ENCODE measurements at regions not wholly inside any gene's neighbourhood (a gene's known extent, or its start where the extent isn't known, plus 50 kb on each side); places are given as distances from the start of the nearest gene placed in this dataset.

- WGBS = 70% methylated on average over 2 of the region's 2 CpGs
- H3K9me3 ChIP-seq = no peaks in the 10 kb centered on the region
Observed at GRCh38 chr2:192373754-192374153, 179.0 kb upstream of the TMEFF2 start.

DNA sequence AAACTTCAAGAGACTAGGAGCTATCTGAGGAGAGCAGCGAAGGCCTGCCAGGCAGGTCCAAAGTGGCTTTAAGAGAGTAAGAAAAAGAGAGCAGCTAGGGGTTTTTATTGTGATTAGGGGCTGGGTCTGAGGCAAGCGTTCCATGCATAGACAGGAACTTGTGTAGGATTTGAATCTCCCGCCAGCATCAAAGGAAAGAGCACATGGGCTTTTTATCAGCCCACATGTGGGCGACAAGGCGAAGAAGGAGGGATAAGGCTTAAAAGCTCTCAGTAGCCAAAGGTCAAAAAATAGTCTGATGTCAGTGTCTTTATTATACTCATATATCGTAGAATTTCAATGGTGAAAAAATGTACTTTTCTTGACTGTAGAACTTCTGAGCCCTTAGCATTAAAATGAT lies 178.5 kb upstream of the TMEFF2 start:
- H3K36me3 ChIP-seq = no peaks in the 10 kb centered on the region
- WGBS = 72% methylated on average over 6 of the region's 6 CpGs
- no peaks in the 10 kb centered on the region for H3K27me3 ChIP-seq
- no peaks in the 10 kb centered on the region for H3K9me3 ChIP-seq
- no peak for TF ChIP-seq EP300 (IDR thresholded peaks at IDR 0.05)
- no peak for TF ChIP-seq POLR2AphosphoS5 (IDR thresholded peaks at IDR 0.05)
- no peak for TF ChIP-seq CTCF (IDR thresholded peaks at IDR 0.05)
- no peak for TF ChIP-seq POLR2A (IDR thresholded peaks at IDR 0.05)
- no peaks in the 10 kb centered on the region for H3K4me1 ChIP-seq
- H3K27ac ChIP-seq = no peak overlapping the region
- H3K4me3 ChIP-seq = no peak overlapping the region
- DNase-seq (ENCODE audit: low spot score in 2 of 2) = no peak

More at GRCh38 chr2:192373754-192374153, 179.0 kb upstream of the TMEFF2 start:
- H3K4me3 ChIP-seq = no peak overlapping the region
- H3K4me1 ChIP-seq = no peaks in the 10 kb centered on the region
- H3K27me3 ChIP-seq = no peaks in the 10 kb centered on the region
- H3K36me3 ChIP-seq = no peaks in the 10 kb centered on the region
- DNase-seq (ENCODE audit: low spot score in 2 of 2) = no peak
- H3K27ac ChIP-seq = no peak overlapping the region
- TF ChIP-seq POLR2A (IDR thresholded peaks at IDR 0.05) (no peak), EP300 (IDR thresholded peaks at IDR 0.05) (no peak), CTCF (IDR thresholded peaks at IDR 0.05) (no peak), POLR2AphosphoS5 (IDR thresholded peaks at IDR 0.05) (no peak)

- no peak overlapping the region for H3K4me3 ChIP-seq
- no peaks in the 10 kb centered on the region for H3K4me1 ChIP-seq
- H3K27ac ChIP-seq = no peak overlapping the region
- no peaks in the 10 kb centered on the region for H3K27me3 ChIP-seq
- H3K9me3 ChIP-seq = no peaks in the 10 kb centered on the region
- 71% methylated on average over 3 of the region's 3 CpGs for WGBS
- TF ChIP-seq CTCF (IDR thresholded peaks at IDR 0.05) (no peak), POLR2AphosphoS5 (IDR thresholded peaks at IDR 0.05) (no peak), POLR2A (IDR thresholded peaks at IDR 0.05) (no peak), EP300 (IDR thresholded peaks at IDR 0.05) (no peak)
- no peak for DNase-seq (ENCODE audit: low spot score in 2 of 2)
- H3K36me3 ChIP-seq = no peaks in the 10 kb centered on the region
Observed at GRCh38 chr2:192369969-192370368, 175.2 kb upstream of the TMEFF2 start.

DNA sequence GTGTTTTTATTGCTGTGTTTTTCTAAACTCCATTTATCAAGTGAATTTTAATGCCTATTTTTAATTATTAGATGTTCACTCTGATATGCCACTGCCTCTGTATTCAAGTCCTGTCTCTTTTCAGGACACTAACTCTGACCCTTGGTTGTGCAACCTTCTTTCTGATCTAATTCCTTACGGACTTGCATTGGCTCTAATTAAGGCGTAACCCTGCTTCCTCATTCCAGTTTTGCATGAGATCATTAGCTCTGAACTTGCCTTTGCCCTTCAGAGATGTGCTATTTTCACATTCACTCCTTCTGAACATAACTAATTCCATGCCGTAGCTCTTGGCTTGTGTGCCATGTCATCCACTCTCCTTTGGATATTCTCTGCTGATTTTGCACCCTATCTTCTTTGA lies 162.5 kb upstream of the TMEFF2 start:
- no peaks in the 10 kb centered on the region for H3K4me1 ChIP-seq
- no peaks in the 10 kb centered on the region for H3K9me3 ChIP-seq
- no peak overlapping the region for H3K4me3 ChIP-seq
- 66% methylated on average over 3 of the region's 3 CpGs for WGBS
- H3K27me3 ChIP-seq = no peaks in the 10 kb centered on the region
- H3K27ac ChIP-seq = no peak overlapping the region
- DNase-seq (ENCODE audit: low spot score in 2 of 2) = no peak
- TF ChIP-seq POLR2AphosphoS5 (IDR thresholded peaks at IDR 0.05) = no peak
- no peak for TF ChIP-seq EP300 (IDR thresholded peaks at IDR 0.05)
- no peak for TF ChIP-seq POLR2A (IDR thresholded peaks at IDR 0.05)
- no peak for TF ChIP-seq CTCF (IDR thresholded peaks at IDR 0.05)
- no peaks in the 10 kb centered on the region for H3K36me3 ChIP-seq

GRCh38 chr2:192354512-192355244 lies 159.9 kb upstream of the TMEFF2 start:
- H3K4me3 ChIP-seq = no peak overlapping the region
- no peak for DNase-seq (ENCODE audit: low spot score in 2 of 2)
- no peaks in the 10 kb centered on the region for H3K4me1 ChIP-seq
- no peak overlapping the region for H3K27ac ChIP-seq
- WGBS = 76% methylated on average over 3 of the region's 3 CpGs
- no peaks in the 10 kb centered on the region for H3K27me3 ChIP-seq
- H3K36me3 ChIP-seq = no peaks in the 10 kb centered on the region
- no peaks in the 10 kb centered on the region for H3K9me3 ChIP-seq
- TF ChIP-seq EP300 (IDR thresholded peaks at IDR 0.05) = no peak
- no peak for TF ChIP-seq POLR2AphosphoS5 (IDR thresholded peaks at IDR 0.05)
- TF ChIP-seq CTCF (IDR thresholded peaks at IDR 0.05) = no peak
- TF ChIP-seq POLR2A (IDR thresholded peaks at IDR 0.05) = no peak

Measured in suprapubic skin (tissue), 4 donors.